GM04504 (cell line): ENCODE measurements at regions not wholly inside any gene's neighbourhood (a gene's known extent, or its start where the extent isn't known, plus 50 kb on each side); places are given as distances from the start of the nearest gene placed in this dataset.
"Not testable (repeated sequence)": the region's sequence is repeated elsewhere in the genome, so short reads cannot be mapped to it uniquely, and the experiment has no call there.

Experiments used
- DNase-seq: peaks from one replicate; pipeline ENCODE4 v3.0.0-alpha.2; 2012; ENCODE audit warnings: low read depth

GRCh38 chr13:86425170-86425815, 626.1 kb upstream of the SLITRK6 start:
- DNase-seq, result no peak

GRCh38 chr13:86426437-86426836, 627.2 kb upstream of the SLITRK6 start:
- no peak for DNase-seq

GRCh38 chr13:86429756-86430155, 630.5 kb upstream of the SLITRK6 start:
- DNase-seq, result no peak

- DNase-seq, result no peak
Measured at GRCh38 chr13:86438034-86438433, 638.8 kb upstream of the SLITRK6 start.

GRCh38 chr13:86445206-86445605, 646.0 kb upstream of the SLITRK6 start:
- DNase-seq, result no peak

- DNase-seq, result no peak
Measured at GRCh38 chr13:86445672-86446071, 646.5 kb upstream of the SLITRK6 start.

GRCh38 chr13:86446311-86446710, 647.1 kb upstream of the SLITRK6 start:
- no peak for DNase-seq

GRCh38 chr13:86447479-86447878, 648.3 kb upstream of the SLITRK6 start:
- DNase-seq, result no peak

- no peak for DNase-seq
Measured at GRCh38 chr13:86462011-86462410, 662.8 kb upstream of the SLITRK6 start.

GRCh38 chr13:86464193-86464592, 665.0 kb upstream of the SLITRK6 start:
- DNase-seq, result no peak

GRCh38 chr13:86474971-86475370, 675.8 kb upstream of the SLITRK6 start:
- DNase-seq, result no peak

- no peak for DNase-seq
Measured at GRCh38 chr13:86476656-86477055, 677.4 kb upstream of the SLITRK6 start.

- DNase-seq, result no peak
Measured at GRCh38 chr13:86486582-86486981, 687.4 kb upstream of the SLITRK6 start.

- no peak for DNase-seq
Measured at GRCh38 chr13:86491121-86491520, 691.9 kb upstream of the SLITRK6 start.

- not testable (repeated sequence) for DNase-seq
Measured at GRCh38 chr13:86501931-86502330, 702.7 kb upstream of the SLITRK6 start.

GRCh38 chr13:86510792-86511191, 711.6 kb upstream of the SLITRK6 start:
- no peak for DNase-seq

GRCh38 chr13:86541461-86541860, 742.2 kb upstream of the SLITRK6 start:
- no peak for DNase-seq

- no peak for DNase-seq
Measured at GRCh38 chr13:86554066-86554465, 754.8 kb upstream of the SLITRK6 start.

GRCh38 chr13:86559901-86560300, 760.7 kb upstream of the SLITRK6 start:
- DNase-seq, result no peak

GRCh38 chr13:86562866-86563265, 763.6 kb upstream of the SLITRK6 start:
- DNase-seq, result no peak

- DNase-seq, result no peak
Measured at GRCh38 chr13:86563308-86563707, 764.1 kb upstream of the SLITRK6 start.

GRCh38 chr13:86567119-86567518, 767.9 kb upstream of the SLITRK6 start:
- no peak for DNase-seq

GRCh38 chr13:86569119-86569518, 769.9 kb upstream of the SLITRK6 start:
- DNase-seq, result no peak

GRCh38 chr13:86569974-86570373, 770.8 kb upstream of the SLITRK6 start:
- no peak for DNase-seq

- DNase-seq, result no peak
Measured at GRCh38 chr13:86572115-86572514, 772.9 kb upstream of the SLITRK6 start.
